ENCODE measurements at regions not wholly inside any gene's neighbourhood (a gene's known extent, or its start where the extent isn't known, plus 50 kb on each side); places are given as distances from the start of the nearest gene placed in this dataset.

DNA sequence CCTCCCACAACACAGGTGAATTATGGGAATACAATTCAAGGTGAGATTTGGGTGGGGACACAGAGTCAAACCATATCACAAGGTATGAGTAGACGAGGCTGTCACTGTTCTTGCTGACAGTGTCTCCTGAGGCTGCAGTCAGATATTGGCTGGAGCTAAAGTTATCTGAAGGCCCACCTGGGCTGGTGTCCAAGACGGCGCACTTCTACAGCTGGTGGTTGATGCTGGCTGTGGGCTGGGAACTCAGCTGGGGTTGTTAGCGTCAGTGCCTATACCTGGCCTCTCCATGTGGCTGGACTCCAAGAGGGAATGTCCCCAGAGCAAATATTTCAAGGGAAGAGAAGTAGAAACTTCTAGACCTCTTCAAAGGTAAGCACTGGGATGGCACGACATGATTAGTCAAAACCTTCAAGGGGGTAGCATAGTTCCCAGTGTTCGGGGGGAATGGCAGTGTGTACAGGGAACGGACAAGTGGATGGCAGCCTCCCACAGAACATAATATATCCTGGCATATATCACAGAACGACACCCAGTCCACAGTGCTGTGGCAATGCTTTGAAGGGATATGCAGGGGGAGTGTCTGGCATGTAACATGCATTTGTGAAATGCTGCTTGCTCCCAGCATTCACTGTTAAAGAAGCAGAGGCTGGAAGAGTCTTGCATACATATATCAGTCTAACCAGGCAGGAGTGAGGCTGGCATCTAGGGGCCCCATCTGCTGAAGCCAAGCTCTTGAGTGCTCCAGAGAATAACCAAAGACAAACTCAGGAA lies 126.7 kb upstream of the RFLNA start:
- no peak for TF ChIP-seq CTCF (IDR thresholded peaks at IDR 0.05; ENCODE audit: low read depth, low read length)
- no peak for TF ChIP-seq MYC (IDR thresholded peaks at IDR 0.05; ENCODE audit: low read depth, low read length)
- TF ChIP-seq POLR2A (IDR thresholded peaks at IDR 0.05; ENCODE audit: extremely low read depth, insufficient read length): no peak
- TF ChIP-seq, protein P1, sequence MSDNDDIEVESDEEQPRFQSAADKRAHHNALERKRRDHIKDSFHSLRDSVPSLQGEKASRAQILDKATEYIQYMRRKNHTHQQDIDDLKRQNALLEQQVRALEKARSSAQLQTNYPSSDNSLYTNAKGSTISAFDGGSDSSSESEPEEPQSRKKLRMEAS (IDR thresholded peaks at IDR 0.05; ENCODE audit: low read depth, low read length): no peak

GRCh38 chr12:124169577-124170284 lies 125.2 kb upstream of the RFLNA start:
- TF ChIP-seq POLR2A (IDR thresholded peaks at IDR 0.05; ENCODE audit: extremely low read depth, insufficient read length) (no peak), MYC (IDR thresholded peaks at IDR 0.05; ENCODE audit: low read depth, low read length) (no peak), CTCF (IDR thresholded peaks at IDR 0.05; ENCODE audit: low read depth, low read length) (no peak)
- TF ChIP-seq, protein P1 (IDR thresholded peaks at IDR 0.05; ENCODE audit: low read depth, low read length): no peak
- H3K4me3 ChIP-seq (ENCODE audit: low read depth, low read length): no peak overlapping the region
- DNase-seq (ENCODE audit: low read depth): no peak

More for the DNA sequence above, 126.7 kb upstream of the RFLNA start:
- H3K4me3 ChIP-seq (ENCODE audit: low read depth, low read length): no peak overlapping the region
- no peak for DNase-seq (ENCODE audit: low read depth)

DNA sequence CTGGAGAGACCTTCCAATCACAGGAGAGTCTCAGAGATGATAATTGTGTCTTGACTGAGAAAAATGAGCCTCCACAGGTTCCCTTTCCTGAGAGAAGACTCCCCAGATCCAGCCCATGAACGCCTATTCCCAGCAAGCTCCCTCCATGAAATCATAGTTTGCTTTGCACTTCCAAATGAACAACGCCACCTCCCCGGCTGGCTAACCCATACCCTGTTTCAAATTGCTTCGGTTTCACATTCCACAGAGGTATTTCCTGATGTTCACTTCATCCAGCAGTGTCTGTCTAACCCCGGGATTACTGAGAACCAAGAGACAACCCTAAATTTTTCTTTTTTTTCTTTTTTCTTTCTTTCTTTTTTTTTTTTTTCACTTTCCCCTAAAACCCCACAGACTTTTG lies 124.1 kb upstream of the RFLNA start:
- no peak for DNase-seq (ENCODE audit: low read depth)

GRCh38 chr12:124171231-124171979 lies 123.5 kb upstream of the RFLNA start:
- no peak overlapping the region for H3K4me3 ChIP-seq (ENCODE audit: low read depth, low read length)
- TF ChIP-seq, protein P1 (IDR thresholded peaks at IDR 0.05; ENCODE audit: low read depth, low read length): no peak
- TF ChIP-seq POLR2A (IDR thresholded peaks at IDR 0.05; ENCODE audit: extremely low read depth, insufficient read length) (no peak), CTCF (IDR thresholded peaks at IDR 0.05; ENCODE audit: low read depth, low read length) (no peak), MYC (IDR thresholded peaks at IDR 0.05; ENCODE audit: low read depth, low read length) (no peak)
- peak; percentile 49 for DNase-seq (ENCODE audit: low read depth)

More for the DNA sequence above, 124.1 kb upstream of the RFLNA start:
- no peak for TF ChIP-seq POLR2A (IDR thresholded peaks at IDR 0.05; ENCODE audit: extremely low read depth, insufficient read length)
- TF ChIP-seq, protein P1 (IDR thresholded peaks at IDR 0.05; ENCODE audit: low read depth, low read length): no peak
- TF ChIP-seq CTCF (IDR thresholded peaks at IDR 0.05; ENCODE audit: low read depth, low read length): no peak
- TF ChIP-seq MYC (IDR thresholded peaks at IDR 0.05; ENCODE audit: low read depth, low read length): no peak
- no peak overlapping the region for H3K4me3 ChIP-seq (ENCODE audit: low read depth, low read length)

DNA sequence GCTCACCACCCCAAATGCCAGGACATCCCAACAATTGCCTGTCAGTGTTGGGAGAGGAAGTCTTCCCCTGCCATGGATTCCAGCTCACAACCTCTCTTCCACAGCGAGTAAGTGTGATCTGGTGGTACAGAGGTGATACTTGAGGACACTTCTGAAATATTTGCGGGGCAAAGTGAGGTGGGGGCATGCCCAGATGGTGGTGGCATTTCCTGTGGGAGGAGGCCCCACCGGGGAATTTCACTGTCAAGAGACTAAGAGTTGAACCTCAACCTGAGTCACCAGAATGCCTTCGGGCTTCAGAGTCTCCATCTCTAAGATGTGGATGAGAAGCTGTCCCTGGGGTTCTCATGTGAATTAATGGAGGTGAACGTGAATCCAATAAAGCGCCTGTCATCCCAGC lies 122.3 kb upstream of the RFLNA start:
- no peak overlapping the region for H3K4me3 ChIP-seq (ENCODE audit: low read depth, low read length)
- no peak for TF ChIP-seq CTCF (IDR thresholded peaks at IDR 0.05; ENCODE audit: low read depth, low read length)
- TF ChIP-seq POLR2A (IDR thresholded peaks at IDR 0.05; ENCODE audit: extremely low read depth, insufficient read length): no peak
- TF ChIP-seq MYC (IDR thresholded peaks at IDR 0.05; ENCODE audit: low read depth, low read length): no peak
- TF ChIP-seq, protein P1 (IDR thresholded peaks at IDR 0.05; ENCODE audit: low read depth, low read length): no peak
- DNase-seq (ENCODE audit: low read depth): no peak
